Esophagus squamous epithelium (tissue), 5 donors: ENCODE measurements at regions not wholly inside any gene's neighbourhood (a gene's known extent, or its start where the extent isn't known, plus 50 kb on each side); places are given as distances from the start of the nearest gene placed in this dataset.

ENCODE experiments used
- DNase-seq: peaks from one replicate; lab custom pipeline; 2025; lab: John Stamatoyannopoulos, UW
- H3K27ac ChIP-seq, 4 donors: fragments of 200-600 bp; sonication (generic); one replicate each; pipeline ENCODE4 v1.5.1; 2016 to 2019; ENCODE audit warnings: mild to moderate bottlenecking in 1 of 4
- H3K27me3 ChIP-seq, 4 donors: fragments of 200-600 bp; sonication (generic); 1 replicate in 3 of 4; 2 replicates in 1 of 4; pipeline versions ENCODE4 v1.5.1 to v1.6.0; 2017 to 2021; ENCODE audit warnings: antibody characterized with exemption in 1 of 4
- H3K36me3 ChIP-seq, 3 donors: fragments of 200-600 bp; sonication (generic); one replicate each; pipeline ENCODE4 v1.5.1; 2016 to 2019
- H3K4me1 ChIP-seq, 3 donors: fragments of 200-600 bp; sonication (generic); one replicate each; pipeline ENCODE4 v1.5.1; 2017 to 2019
- H3K4me3 ChIP-seq, 4 donors: fragments of 200-600 bp; sonication (generic); 1 replicate in 3 of 4; 2 replicates in 1 of 4; pipeline ENCODE4 v1.5.1; 2016 to 2019; ENCODE audit warnings: mild to moderate bottlenecking in 2 of 4, moderate library complexity in 1 of 4
- H3K9me3 ChIP-seq, 3 donors: fragments of 200-600 bp; sonication (generic); one replicate each; pipeline ENCODE4 v1.5.1; 2016 to 2019
- POLR2A ChIP-seq, 4 donors: fragments of 450-650 bp; IDR thresholded peaks; one replicate each; pipeline ENCODE4 v1.6.1; 2017; ENCODE audit warnings: antibody characterized with exemption in 4 of 4, mild to moderate bottlenecking in 4 of 4, moderate library complexity in 3 of 4
- WGBS, 2 donors: methylation state at CpG; one replicate each; pipeline ENCODE4 v1.1.5; 2018; 5-methylcytosine and 5-hydroxymethylcytosine counted together
- intact Hi-C: fragments of 100-400 bp; cut with DNase I; formaldehyde crosslinking; loops from one replicate; pipeline ENCODE4 v1.15.0; 2022
- TF ChIP-seq, protein P1 (sequence below), 6 experiments: fragments of 450-650 bp in 4 of 6; fragments of 200-600 bp in 2 of 6; sonication (generic) in 2 of 6; IDR thresholded peaks; one replicate each; pipeline ENCODE4 v1.5.1; 2016 to 2019; ENCODE audit warnings: antibody characterized with exemption in 6 of 6, mild to moderate bottlenecking in 4 of 6, moderate library complexity in 4 of 6
- donor health status: DM: yes; HTN: yes; CAD: no.

- no peak for DNase-seq
- Histone ChIP-seq H3K4me3 (no peak overlapping the region), H3K9me3 (peaks cover 0 to 3% (median 0%) of the 10 kb centered on the region in 3 donors), H3K27ac (no peak overlapping the region), H3K27me3 (no peaks in the 10 kb centered on the region), H3K36me3 (no peaks in the 10 kb centered on the region), H3K4me1 (peaks cover 0 to 15% (median 0%) of the 10 kb centered on the region in 3 donors)
- TF ChIP-seq, protein P1, sequence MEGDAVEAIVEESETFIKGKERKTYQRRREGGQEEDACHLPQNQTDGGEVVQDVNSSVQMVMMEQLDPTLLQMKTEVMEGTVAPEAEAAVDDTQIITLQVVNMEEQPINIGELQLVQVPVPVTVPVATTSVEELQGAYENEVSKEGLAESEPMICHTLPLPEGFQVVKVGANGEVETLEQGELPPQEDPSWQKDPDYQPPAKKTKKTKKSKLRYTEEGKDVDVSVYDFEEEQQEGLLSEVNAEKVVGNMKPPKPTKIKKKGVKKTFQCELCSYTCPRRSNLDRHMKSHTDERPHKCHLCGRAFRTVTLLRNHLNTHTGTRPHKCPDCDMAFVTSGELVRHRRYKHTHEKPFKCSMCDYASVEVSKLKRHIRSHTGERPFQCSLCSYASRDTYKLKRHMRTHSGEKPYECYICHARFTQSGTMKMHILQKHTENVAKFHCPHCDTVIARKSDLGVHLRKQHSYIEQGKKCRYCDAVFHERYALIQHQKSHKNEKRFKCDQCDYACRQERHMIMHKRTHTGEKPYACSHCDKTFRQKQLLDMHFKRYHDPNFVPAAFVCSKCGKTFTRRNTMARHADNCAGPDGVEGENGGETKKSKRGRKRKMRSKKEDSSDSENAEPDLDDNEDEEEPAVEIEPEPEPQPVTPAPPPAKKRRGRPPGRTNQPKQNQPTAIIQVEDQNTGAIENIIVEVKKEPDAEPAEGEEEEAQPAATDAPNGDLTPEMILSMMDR (IDR thresholded peaks at IDR 0.05) = no peak
- no peak for TF ChIP-seq POLR2A (IDR thresholded peaks at IDR 0.05)
- intact Hi-C loops = no loop called here
- 100% methylated on average over 1 of the region's 1 CpG for WGBS, 2 donors
Observed at GRCh38 chr22:27552863-27553262, 248.7 kb downstream of the MN1 start.

DNA sequence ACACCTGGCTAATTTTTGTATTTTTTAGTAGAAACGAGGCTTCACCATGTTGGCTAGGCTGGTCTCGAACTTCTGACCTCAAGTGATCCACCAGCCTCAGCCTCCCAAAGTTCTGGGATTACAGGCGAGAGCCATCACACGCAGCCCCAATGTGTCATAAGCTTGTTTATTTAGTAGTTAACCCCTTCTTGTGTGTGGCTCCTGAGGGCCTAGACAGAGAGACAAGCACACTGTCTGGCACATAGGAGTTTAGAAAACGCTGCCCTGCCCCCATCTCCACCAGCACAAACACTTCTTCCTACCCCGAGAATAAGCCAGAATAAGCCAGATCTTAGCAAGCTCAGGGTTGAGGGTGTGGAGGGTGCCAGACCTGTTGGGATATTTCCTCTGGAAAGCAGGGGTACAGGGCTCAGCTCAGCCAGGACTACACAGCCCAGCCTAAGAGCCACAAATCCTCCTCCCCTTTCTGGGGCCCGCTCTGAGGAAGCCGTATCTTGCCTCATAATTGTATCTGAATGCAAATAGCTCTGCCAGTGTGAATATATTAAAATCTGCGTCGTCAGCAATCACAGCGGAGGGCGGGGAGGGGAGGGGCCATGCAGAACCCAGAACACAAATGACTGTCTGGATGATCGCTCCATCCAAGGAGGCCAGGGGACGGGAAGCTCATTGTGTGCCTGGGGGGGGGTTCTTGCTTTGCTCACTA, 247.3 kb downstream of the MN1 start:
- intact Hi-C loops = no loop called here
- no peaks in the 10 kb centered on the region for H3K27me3 ChIP-seq
- peaks cover 0 to 3% (median 0%) of the 10 kb centered on the region in 3 donors for H3K9me3 ChIP-seq
- no peaks in the 10 kb centered on the region for H3K36me3 ChIP-seq
- peak overlapping the region in 3 of 4 donors; percentile 66 to 70 (median 69) for H3K27ac ChIP-seq
- H3K4me3 ChIP-seq = no peak overlapping the region
- DNase-seq = no peak
- WGBS, 2 donors = 5 to 28% methylated on average over 7 to 12 of the region's 14 CpGs
- peaks cover 0 to 15% (median 0%) of the 10 kb centered on the region in 3 donors for H3K4me1 ChIP-seq
- TF ChIP-seq, protein P1 (IDR thresholded peaks at IDR 0.05) = no peak
- TF ChIP-seq POLR2A (IDR thresholded peaks at IDR 0.05) = no peak

DNA sequence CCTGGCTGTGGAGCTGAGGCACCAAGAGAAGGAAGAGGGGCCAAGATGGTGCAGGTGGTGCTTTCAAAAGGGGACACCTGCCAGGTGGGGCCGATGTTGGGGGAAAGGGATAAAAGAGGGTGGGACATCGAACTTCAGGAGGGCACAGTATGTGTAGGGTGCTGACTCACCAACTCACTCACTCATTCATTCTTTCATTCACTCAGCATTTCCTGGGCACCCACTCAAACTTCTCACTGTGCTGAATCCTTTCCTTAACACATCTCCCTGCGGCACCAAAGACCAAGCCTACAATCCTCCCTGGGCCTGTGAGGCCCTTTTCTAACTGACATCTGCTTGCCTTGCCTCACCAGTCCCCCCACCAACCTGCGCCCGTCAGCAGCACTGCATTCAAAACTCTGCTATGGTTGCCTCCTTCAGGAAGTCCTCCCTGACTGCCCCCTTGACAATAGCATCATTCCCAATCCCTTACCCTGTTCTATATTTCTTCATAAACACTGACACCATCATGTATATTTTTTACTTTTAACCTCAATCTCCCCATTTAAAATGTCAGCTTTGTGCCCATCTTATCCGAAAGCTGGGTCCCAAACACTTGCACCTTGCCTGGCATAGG, 246.6 kb downstream of the MN1 start:
- WGBS, 2 donors = 49 to 53% methylated on average over 6 of the region's 6 CpGs
- no peaks in the 10 kb centered on the region for H3K36me3 ChIP-seq
- H3K9me3 ChIP-seq = peaks cover 0 to 3% (median 0%) of the 10 kb centered on the region in 3 donors
- TF ChIP-seq POLR2A (IDR thresholded peaks at IDR 0.05) = no peak
- TF ChIP-seq, protein P1 (IDR thresholded peaks at IDR 0.05) = no peak
- no peak overlapping the region for H3K4me3 ChIP-seq
- H3K27me3 ChIP-seq = no peaks in the 10 kb centered on the region
- H3K4me1 ChIP-seq = peaks cover 0 to 15% (median 0%) of the 10 kb centered on the region in 3 donors
- DNase-seq = no peak
- intact Hi-C loops = no loop called here
- peak overlapping the region in 2 of 4 donors; percentile 5 to 70 for H3K27ac ChIP-seq

DNA sequence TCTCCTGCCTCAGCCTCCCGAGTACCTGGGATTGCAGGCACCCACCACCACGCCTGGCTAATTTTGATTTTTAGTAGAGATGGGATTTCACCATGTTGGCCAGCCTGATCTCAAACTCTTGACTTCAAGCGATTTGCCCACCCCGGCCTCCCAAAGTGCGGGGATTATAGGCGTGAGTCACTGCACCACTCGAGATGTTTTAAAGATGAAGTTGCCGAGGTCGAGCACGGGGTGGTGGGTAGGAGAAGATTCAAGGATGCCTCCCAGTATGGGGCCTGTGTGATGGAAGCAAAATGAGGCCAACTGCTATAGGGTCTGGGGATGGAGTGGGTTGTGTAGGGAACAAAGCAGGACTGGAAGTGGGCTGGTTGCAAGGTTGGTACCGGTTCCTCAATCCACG, 245.2 kb downstream of the MN1 start:
- Histone ChIP-seq H3K27ac (no peak overlapping the region), H3K9me3 (peaks cover 0 to 3% (median 0%) of the 10 kb centered on the region in 3 donors), H3K4me1 (peaks cover 0 to 15% (median 0%) of the 10 kb centered on the region in 3 donors), H3K27me3 (no peaks in the 10 kb centered on the region), H3K36me3 (no peaks in the 10 kb centered on the region), H3K4me3 (no peak overlapping the region)
- DNase-seq = no peak
- intact Hi-C loops = no loop called here
- no peak for TF ChIP-seq POLR2A (IDR thresholded peaks at IDR 0.05)
- TF ChIP-seq, protein P1 (IDR thresholded peaks at IDR 0.05) = no peak
- WGBS, 2 donors = 87 to 90% methylated on average over 6 to 12 of the region's 12 CpGs
